Osteoblast (primary cell): ENCODE measurements at regions not wholly inside any gene's neighbourhood (a gene's known extent, or its start where the extent isn't known, plus 50 kb on each side); places are given as distances from the start of the nearest gene placed in this dataset.

ENCODE experiments used
- DNase-seq: peaks from one replicate; pipeline ENCODE4 v3.0.0; 2011; ENCODE audit warnings: low spot score, mixed read lengths; ENCODE audit not compliant: insufficient read length; ENCODE audit errors: missing footprints
- H2AFZ ChIP-seq: 2 replicates; pipeline ENCODE4 v1.6.0; 2011; ENCODE audit warnings: mild to moderate bottlenecking, low read length
- H3K27ac ChIP-seq: 2 replicates; pipeline ENCODE4 v1.5.1; 2011; ENCODE audit warnings: mild to moderate bottlenecking, low read depth, low read length, moderate library complexity
- H3K27me3 ChIP-seq: 2 replicates; pipeline ENCODE4 v1.6.0; 2012; ENCODE audit warnings: mild to moderate bottlenecking, control low read depth, inconsistent platforms, low read length, moderate library complexity; ENCODE audit not compliant: insufficient read depth
- H3K36me3 ChIP-seq: 2 replicates; pipeline ENCODE4 v1.5.1; 2011; ENCODE audit warnings: mild to moderate bottlenecking, low read length, control low read depth, moderate library complexity; ENCODE audit not compliant: insufficient read depth
- H3K4me1 ChIP-seq: 2 replicates; pipeline ENCODE4 v1.5.1; 2011; ENCODE audit warnings: mild to moderate bottlenecking, low read length, control low read depth, moderate library complexity; ENCODE audit not compliant: insufficient read depth
- H3K4me2 ChIP-seq: 2 replicates; pipeline ENCODE4 v1.6.0; 2011; ENCODE audit warnings: mild to moderate bottlenecking, low read length; ENCODE audit not compliant: insufficient read depth
- H3K4me3 ChIP-seq: fragments of 200-600 bp; sonication (generic); 3 replicates; pipeline ENCODE4 v1.5.1; 2012; ENCODE audit warnings: mild to moderate bottlenecking, low read length, inconsistent platforms; ENCODE audit not compliant: insufficient read depth
- H3K79me2 ChIP-seq: 2 replicates; pipeline ENCODE4 v1.6.0; 2012; ENCODE audit warnings: mild to moderate bottlenecking, low read length, control low read depth, inconsistent platforms; ENCODE audit not compliant: insufficient read depth
- H3K9me3 ChIP-seq: 2 replicates; pipeline ENCODE4 v1.5.1; 2011; ENCODE audit warnings: low read depth, low read length, control low read depth
- H4K20me1 ChIP-seq: 2 replicates; pipeline ENCODE4 v1.6.0; 2012; ENCODE audit warnings: mild to moderate bottlenecking, low read length, control low read depth; ENCODE audit not compliant: insufficient read depth
- CTCF ChIP-seq: IDR thresholded peaks from 2 replicates; pipeline ENCODE4 v1.5.1; 2011; ENCODE audit warnings: mild to moderate bottlenecking, low read depth, low read length, moderate library complexity; ENCODE audit errors: extremely low read depth

- no peaks in the 10 kb centered on the region for H3K9me3 ChIP-seq
- H3K4me3 ChIP-seq, result no peak overlapping the region
- H3K79me2 ChIP-seq, result no peaks in the 10 kb centered on the region
- no peaks in the 10 kb centered on the region for H4K20me1 ChIP-seq
- no peak overlapping the region for H3K27ac ChIP-seq
- H3K4me1 ChIP-seq, result no peaks in the 10 kb centered on the region
- H3K4me2 ChIP-seq, result no peak overlapping the region
- TF ChIP-seq CTCF, result no peak
- H3K27me3 ChIP-seq, result peaks cover 3% of the 10 kb centered on the region
- no peak overlapping the region for H2AFZ ChIP-seq
- no peaks in the 10 kb centered on the region for H3K36me3 ChIP-seq
- no peak for DNase-seq
Measured at GRCh38 chr12:107855471-107855870, 81.0 kb downstream of the ASCL4 start.

- DNase-seq, result no peak
- H3K27me3 ChIP-seq, result peaks cover 3% of the 10 kb centered on the region
- H3K79me2 ChIP-seq, result no peaks in the 10 kb centered on the region
- H3K4me1 ChIP-seq, result no peaks in the 10 kb centered on the region
- no peak overlapping the region for H3K27ac ChIP-seq
- no peaks in the 10 kb centered on the region for H4K20me1 ChIP-seq
- H3K4me3 ChIP-seq, result no peak overlapping the region
- no peaks in the 10 kb centered on the region for H3K9me3 ChIP-seq
- no peak overlapping the region for H2AFZ ChIP-seq
- no peaks in the 10 kb centered on the region for H3K36me3 ChIP-seq
- TF ChIP-seq CTCF, result no peak
- no peak overlapping the region for H3K4me2 ChIP-seq
Measured at GRCh38 chr12:107856096-107856495, 81.6 kb downstream of the ASCL4 start.

- TF ChIP-seq CTCF, result no peak
- H3K4me1 ChIP-seq, result no peaks in the 10 kb centered on the region
- H3K9me3 ChIP-seq, result no peaks in the 10 kb centered on the region
- peaks cover 3% of the 10 kb centered on the region for H3K27me3 ChIP-seq
- no peak for DNase-seq
- H3K27ac ChIP-seq, result no peak overlapping the region
- no peaks in the 10 kb centered on the region for H4K20me1 ChIP-seq
- no peaks in the 10 kb centered on the region for H3K36me3 ChIP-seq
- no peak overlapping the region for H2AFZ ChIP-seq
- no peaks in the 10 kb centered on the region for H3K79me2 ChIP-seq
- no peak overlapping the region for H3K4me3 ChIP-seq
- no peak overlapping the region for H3K4me2 ChIP-seq
Measured at GRCh38 chr12:107857191-107857590, 82.7 kb downstream of the ASCL4 start.

GRCh38 chr12:107859367-107859766 is 84.9 kb downstream of the ASCL4 start:
- no peak overlapping the region for H3K4me2 ChIP-seq
- no peaks in the 10 kb centered on the region for H3K36me3 ChIP-seq
- no peak for DNase-seq
- no peaks in the 10 kb centered on the region for H4K20me1 ChIP-seq
- H3K4me1 ChIP-seq, result no peaks in the 10 kb centered on the region
- TF ChIP-seq CTCF, result no peak
- H3K9me3 ChIP-seq, result no peaks in the 10 kb centered on the region
- H2AFZ ChIP-seq, result no peak overlapping the region
- peaks cover 4% of the 10 kb centered on the region for H3K27me3 ChIP-seq
- no peak overlapping the region for H3K4me3 ChIP-seq
- H3K27ac ChIP-seq, result no peak overlapping the region
- H3K79me2 ChIP-seq, result no peaks in the 10 kb centered on the region
